ENCODE measurements at regions not wholly inside any gene's neighbourhood (a gene's known extent, or its start where the extent isn't known, plus 50 kb on each side); places are given as distances from the start of the nearest gene placed in this dataset.

GRCh38 chr18:32610176-32610575 is 139.5 kb upstream of the GAREM1 start:
- TF ChIP-seq EZH2 (IDR thresholded peaks at IDR 0.05) (no peak), CTCF (IDR thresholded peaks at IDR 0.05) (no peak)

Data from neural progenitor cell (in vitro differentiated cells).